Osteocyte (in vitro differentiated cells): ENCODE measurements at regions not wholly inside any gene's neighbourhood (a gene's known extent, or its start where the extent isn't known, plus 50 kb on each side); places are given as distances from the start of the nearest gene placed in this dataset.

Experiments used
- DNase-seq: peaks from one replicate; pipeline ENCODE4 v3.0.0; 2021; ENCODE audit warnings: mixed read lengths; ENCODE audit not compliant: unreplicated experiment; ENCODE audit errors: extremely low spot score
- H3K27ac Mint-ChIP-seq: one replicate; pipeline ENCODE4 v1.8.0; 2021; ENCODE audit warnings: mild to moderate bottlenecking, mixed read lengths; ENCODE audit not compliant: unreplicated experiment
- H3K27me3 Mint-ChIP-seq: one replicate; pipeline ENCODE4 v1.8.0; 2021; ENCODE audit warnings: mixed read lengths; ENCODE audit not compliant: unreplicated experiment
- H3K36me3 Mint-ChIP-seq: one replicate; pipeline ENCODE4 v1.8.0; 2021; ENCODE audit warnings: mixed read lengths; ENCODE audit not compliant: unreplicated experiment
- H3K4me1 Mint-ChIP-seq: one replicate; pipeline ENCODE4 v1.8.0; 2021; ENCODE audit warnings: mixed read lengths; ENCODE audit not compliant: unreplicated experiment
- H3K4me3 Mint-ChIP-seq: one replicate; pipeline ENCODE4 v1.8.0; 2021; ENCODE audit warnings: mild to moderate bottlenecking, moderate library complexity, mixed read lengths; ENCODE audit not compliant: unreplicated experiment
- H3K9me3 Mint-ChIP-seq: one replicate; pipeline ENCODE4 v1.8.0; 2021; ENCODE audit warnings: mixed read lengths; ENCODE audit not compliant: unreplicated experiment
- CTCF ChIP-seq: fragments of 200-600 bp; sonication (generic); IDR thresholded peaks from 2 replicates; pipeline ENCODE4 v1.5.0; 2021; ENCODE audit warnings: antibody characterized with exemption, mild to moderate bottlenecking, moderate library complexity

DNA sequence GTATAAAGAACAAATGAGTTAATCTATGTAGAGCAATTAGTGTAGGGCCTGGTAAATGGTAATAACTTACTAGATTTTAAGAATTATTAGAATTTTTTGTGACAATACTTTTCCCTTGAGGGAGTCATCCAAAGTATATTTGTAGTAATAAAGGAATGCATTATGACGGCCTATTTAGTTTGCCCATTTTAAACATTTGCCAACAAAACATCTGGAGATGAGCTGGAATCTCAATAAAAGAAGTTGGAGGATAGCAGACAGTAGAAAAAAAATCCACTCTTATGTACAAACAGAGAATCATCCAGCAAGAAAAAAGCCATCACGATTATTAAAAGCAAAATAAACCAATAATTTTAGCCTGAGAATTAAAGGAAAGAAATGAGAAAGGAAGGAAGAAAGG, 567.3 kb upstream of the ADAMTS5 start:
- peaks cover 15% of the 10 kb centered on the region for H3K9me3 Mint-ChIP-seq
- H3K4me1 Mint-ChIP-seq, result peaks cover 29% of the 10 kb centered on the region
- no peak overlapping the region for H3K4me3 Mint-ChIP-seq
- H3K27me3 Mint-ChIP-seq, result no peaks in the 10 kb centered on the region
- no peak for DNase-seq
- H3K27ac Mint-ChIP-seq, result no peak overlapping the region
- peaks cover 3% of the 10 kb centered on the region for H3K36me3 Mint-ChIP-seq
- no peak for TF ChIP-seq CTCF

- Mint-ChIP-seq H3K4me1 (peaks cover 24% of the 10 kb centered on the region), H3K27ac (peak overlapping the region; percentile 56), H3K36me3 (peaks cover 3% of the 10 kb centered on the region), H3K27me3 (no peaks in the 10 kb centered on the region), H3K4me3 (no peak overlapping the region), H3K9me3 (peaks cover 11% of the 10 kb centered on the region)
- no peak for TF ChIP-seq CTCF
- no peak for DNase-seq
These were observed 565.2 kb upstream of the ADAMTS5 start for GRCh38 chr21:27532076-27532475.

DNA sequence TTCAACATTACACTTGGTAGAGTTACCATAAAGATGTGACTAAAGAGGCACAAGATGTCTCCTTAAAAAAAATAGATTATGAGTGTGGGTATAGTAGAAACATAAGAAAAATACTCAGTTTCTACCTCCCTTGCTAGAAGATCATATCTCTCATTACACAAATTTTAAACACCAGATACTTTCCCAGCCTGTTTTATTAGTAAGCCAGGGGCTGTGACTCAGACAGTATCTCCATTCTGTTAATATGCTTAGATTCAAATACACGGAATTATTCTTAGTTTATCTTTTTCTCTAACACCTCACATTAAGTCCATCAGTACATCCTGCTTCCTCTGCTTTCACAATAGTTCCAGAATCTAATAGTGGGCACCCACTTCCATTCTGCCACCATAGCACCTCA, 561.8 kb upstream of the ADAMTS5 start:
- Mint-ChIP-seq H3K4me1 (peaks cover 32% of the 10 kb centered on the region), H3K27ac (no peak overlapping the region)

GRCh38 chr21:27526451-27526850, 559.6 kb upstream of the ADAMTS5 start:
- Mint-ChIP-seq H3K9me3 (peaks cover 10% of the 10 kb centered on the region), H3K27me3 (no peaks in the 10 kb centered on the region), H3K27ac (no peak overlapping the region), H3K4me3 (no peak overlapping the region), H3K4me1 (peaks cover 19% of the 10 kb centered on the region), H3K36me3 (peaks cover 2% of the 10 kb centered on the region)
- no peak for DNase-seq
- TF ChIP-seq CTCF, result no peak

More for the DNA sequence above, 561.8 kb upstream of the ADAMTS5 start:
- TF ChIP-seq CTCF, result no peak
- Mint-ChIP-seq H3K27me3 (no peaks in the 10 kb centered on the region), H3K4me3 (no peak overlapping the region), H3K36me3 (peaks cover 2% of the 10 kb centered on the region), H3K9me3 (peaks cover 10% of the 10 kb centered on the region)
- no peak for DNase-seq

DNA sequence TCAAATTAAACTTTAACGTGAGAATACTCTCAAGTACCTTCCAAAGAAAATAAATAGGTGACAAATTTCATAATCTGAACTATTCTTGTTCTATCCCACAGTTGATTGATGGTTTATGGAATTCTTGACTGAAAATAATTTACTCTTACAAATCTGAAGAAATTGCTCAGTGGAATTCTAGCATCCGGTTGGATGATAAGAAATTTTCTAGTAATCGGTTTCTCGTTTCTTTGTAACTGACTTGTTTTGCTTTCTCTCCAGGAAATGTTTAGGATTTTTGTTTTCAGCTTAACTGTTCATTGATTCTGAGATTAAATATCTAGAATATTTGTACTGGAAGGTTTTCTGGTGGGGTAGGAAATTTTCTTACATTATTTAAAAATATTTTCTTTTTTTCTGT, 558.9 kb upstream of the ADAMTS5 start:
- Mint-ChIP-seq H3K27me3 (no peaks in the 10 kb centered on the region), H3K36me3 (peaks cover 2% of the 10 kb centered on the region), H3K4me1 (peaks cover 14% of the 10 kb centered on the region), H3K9me3 (peaks cover 10% of the 10 kb centered on the region), H3K27ac (peak overlapping the region; percentile 41), H3K4me3 (no peak overlapping the region)
- no peak for DNase-seq
- no peak for TF ChIP-seq CTCF
